GM12878 (cell line): ENCODE measurements at regions not wholly inside any gene's neighbourhood (a gene's known extent, or its start where the extent isn't known, plus 50 kb on each side); places are given as distances from the start of the nearest gene placed in this dataset.

Experiments
- BHLHE40 ChIP-seq, 2 experiments: fragments of 450-650 bp in 1 of 2; IDR thresholded peaks; 2 replicates each; pipeline ENCODE4 v1.6.1; 2011 to 2017; ENCODE audit warnings: low read depth in 2 of 2, borderline replicate concordance in 1 of 2, improper control_type of control experiment in 1 of 2, low read length in 1 of 2, mild to moderate bottlenecking in 1 of 2
- CREB1 ChIP-seq: IDR thresholded peaks from 2 replicates; pipeline ENCODE4 v1.6.1; 2012; ENCODE audit warnings: low read depth, mild to moderate bottlenecking, inconsistent platforms
- CTCF ChIP-seq, 3 experiments: IDR thresholded peaks in 2 of 3; conservative IDR thresholded peaks in 1 of 3; 2 replicates each; pipeline ENCODE4 v1.5.1; 2011; ENCODE audit warnings: low read depth in 3 of 3, low read length in 3 of 3, mild to moderate bottlenecking in 3 of 3, control low read depth in 2 of 3, moderate library complexity in 2 of 3, inconsistent platforms in 1 of 3, mixed read lengths in 1 of 3; ENCODE audit not compliant: control insufficient read depth in 2 of 3, insufficient read depth in 1 of 3; ENCODE audit errors: extremely low read depth in 1 of 3
- ETV6 ChIP-seq, 2 experiments: fragments of 450-650 bp in 1 of 2; IDR thresholded peaks in 1 of 2; conservative IDR thresholded peaks in 1 of 2; 2 replicates each; pipeline ENCODE4 v1.6.1; 2014; ENCODE audit warnings: antibody characterized with exemption in 1 of 2, borderline replicate concordance in 1 of 2, low read depth in 1 of 2, mild to moderate bottlenecking in 1 of 2, moderate library complexity in 1 of 2
- EZH2 ChIP-seq: IDR thresholded peaks from 2 replicates; pipeline ENCODE4 v1.6.1; 2012; ENCODE audit warnings: low read depth, mild to moderate bottlenecking, control low read depth, inconsistent platforms, low read length, borderline replicate concordance; ENCODE audit not compliant: control insufficient read depth
- FOXM1 ChIP-seq: IDR thresholded peaks from 2 replicates; pipeline ENCODE4 v1.6.1; 2012; ENCODE audit warnings: low read depth, mild to moderate bottlenecking, inconsistent platforms, low read length, moderate library complexity
- GABPA ChIP-seq: IDR thresholded peaks from 2 replicates; pipeline ENCODE4 v1.6.1; 2014; ENCODE audit warnings: antibody characterized with exemption, low read depth, mild to moderate bottlenecking, inconsistent platforms
- HCFC1 ChIP-seq: fragments of 150-350 bp; IDR thresholded peaks from 2 replicates; pipeline ENCODE4 v1.6.1; 2014; ENCODE audit warnings: low read length
- HDAC2 ChIP-seq: fragments of 200-600 bp; sonication (generic); IDR thresholded peaks from 2 replicates; pipeline ENCODE4 v1.6.1; 2017
- MEF2B ChIP-seq: fragments of 450-650 bp; IDR thresholded peaks from 2 replicates; pipeline ENCODE4 v1.6.1; 2018; ENCODE audit warnings: mild to moderate bottlenecking, moderate library complexity; ENCODE audit not compliant: partially characterized antibody, poor library complexity, severe bottlenecking
- POLR2A ChIP-seq: IDR thresholded peaks from 2 replicates; pipeline ENCODE4 v1.6.1; 2011; ENCODE audit warnings: low read depth, mild to moderate bottlenecking, low read length
- TF ChIP-seq, protein P1 (sequence below): IDR thresholded peaks from 2 replicates; pipeline ENCODE4 v1.6.1; 2011; ENCODE audit warnings: low read depth, mild to moderate bottlenecking, low read length, moderate library complexity, borderline replicate concordance; ENCODE audit errors: extremely low read depth

- no peak for TF ChIP-seq POLR2A
- TF ChIP-seq EZH2 = no peak
- no peak for TF ChIP-seq ETV6 (conservative IDR thresholded peaks at IDR 0.05 in 1 of 2, IDR thresholded peaks at IDR 0.05 in 1 of 2; ENCODE audit: borderline replicate concordance in 1 of 2, low read depth in 1 of 2)
- TF ChIP-seq CTCF (IDR thresholded peaks at IDR 0.05 in 2 of 3, conservative IDR thresholded peaks at IDR 0.05 in 1 of 3; ENCODE audit: control insufficient read depth in 2 of 3, extremely low read depth in 1 of 3, insufficient read depth in 1 of 3, low read depth in 3 of 3, low read length in 3 of 3) = no peak
- no peak for TF ChIP-seq GABPA
- TF ChIP-seq FOXM1 = no peak
- no peak for TF ChIP-seq MEF2B
- TF ChIP-seq, protein P1, sequence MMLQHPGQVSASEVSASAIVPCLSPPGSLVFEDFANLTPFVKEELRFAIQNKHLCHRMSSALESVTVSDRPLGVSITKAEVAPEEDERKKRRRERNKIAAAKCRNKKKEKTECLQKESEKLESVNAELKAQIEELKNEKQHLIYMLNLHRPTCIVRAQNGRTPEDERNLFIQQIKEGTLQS = no peak
- no peak for TF ChIP-seq CREB1
- no peak for TF ChIP-seq BHLHE40 (IDR thresholded peaks at IDR 0.05; ENCODE audit: borderline replicate concordance in 1 of 2, low read depth in 2 of 2, low read length in 1 of 2)
- TF ChIP-seq HDAC2 = no peak
- no peak for TF ChIP-seq HCFC1
These were observed 366.2 kb downstream of the DUSP6 start for GRCh38 chr12:88986056-88986455.
